GM12878 (cell line): ENCODE measurements at regions not wholly inside any gene's neighbourhood (a gene's known extent, or its start where the extent isn't known, plus 50 kb on each side); places are given as distances from the start of the nearest gene placed in this dataset.
"Not testable (repeated sequence)": the region's sequence is repeated elsewhere in the genome, so short reads cannot be mapped to it uniquely, and the experiment has no call there.

Experiments used
- ATAC-seq: fragments of 200-7000 bp; cut with Tn5 transposase; 3 replicates; pipeline ENCODE4 v1.9.1; 2020; ENCODE audit warnings: mild to moderate bottlenecking, moderate library complexity
- BruUV-seq: library from RNA; stranded (reverse); fragments of 400-500 nt; replicated peaks from 2 replicates; lab custom pipeline; 2021; lab: Mats Ljungman, UMichigan
- CTCF ChIA-PET: fragments of 300-600 bp; sonication (Branson Sonifier 250); formaldehyde crosslinking; extraction: SDS; loops from one replicate; lab custom pipeline; 2021; ENCODE audit warnings: inconsistent platforms; lab: Yijun Ruan, JAX
- POLR2A ChIA-PET: fragments of 350-600 bp; formaldehyde crosslinking; extraction: SDS; loops from one replicate; lab custom pipeline; 2021; ENCODE audit warnings: inconsistent platforms; lab: Charles Lee
- RAD21 ChIA-PET: fragments of 300-600 bp; sonication (Branson Sonifier 250); formaldehyde crosslinking; loops from one replicate; lab custom pipeline; 2023; ENCODE audit warnings: antibody characterized with exemption; ENCODE audit not compliant: unreplicated experiment; lab: Charles Lee
- SMC1A ChIA-PET: fragments of 300-600 bp; sonication (Branson Sonifier 250); formaldehyde crosslinking; loops from one replicate; lab custom pipeline; 2023; ENCODE audit not compliant: unreplicated experiment, uncharacterized antibody; lab: Charles Lee
- DNase-seq: peaks from one replicate; pipeline ENCODE4 v3.0.0-alpha.2; 2011; ENCODE audit warnings: low read depth, low spot score
- FAIRE-seq: peaks from 3 replicates; lab custom pipeline; 2011; peaks lifted over from hg19 to GRCh38; lab: Jason Lieb, UNC
- H2AFZ ChIP-seq: 2 replicates; pipeline ENCODE4 v1.6.0; 2011; ENCODE audit warnings: low read depth, low read length, control low read depth; ENCODE audit not compliant: control insufficient read depth
- H3K27ac ChIP-seq: 2 replicates; pipeline ENCODE4 v1.5.1; 2011; ENCODE audit warnings: control low read depth; ENCODE audit not compliant: control insufficient read depth, insufficient read depth
- H3K27me3 ChIP-seq, 2 experiments: replicated peaks in 1 of 2; 2 replicates each; pipeline versions ENCODE4 v1.6.0 to v1.6.1; 2011; ENCODE audit warnings: low read length in 1 of 2; ENCODE audit not compliant: control insufficient read depth in 2 of 2, insufficient read depth in 2 of 2
- H3K36me3 ChIP-seq, 2 experiments: 2 replicates each; pipeline ENCODE4 v1.5.1; 2011; ENCODE audit warnings: low read length in 1 of 2; ENCODE audit not compliant: control insufficient read depth in 2 of 2, insufficient read depth in 2 of 2
- H3K4me1 ChIP-seq: 2 replicates; pipeline ENCODE4 v1.6.1; 2011; ENCODE audit warnings: mild to moderate bottlenecking, low read length, moderate library complexity, mixed read lengths; ENCODE audit not compliant: control insufficient read depth, insufficient read depth
- H3K4me2 ChIP-seq: 2 replicates; pipeline ENCODE4 v1.6.0; 2011; ENCODE audit warnings: control low read depth; ENCODE audit not compliant: control insufficient read depth, insufficient read depth
- H3K4me3 ChIP-seq: fragments of 200-600 bp; sonication (generic); 2 replicates; pipeline ENCODE4 v1.5.1; 2016
- H3K79me2 ChIP-seq: 2 replicates; pipeline ENCODE4 v1.6.0; 2011; ENCODE audit warnings: low read length; ENCODE audit not compliant: control insufficient read depth, insufficient read depth
- H3K9ac ChIP-seq: 2 replicates; pipeline ENCODE4 v1.8.0; 2011; ENCODE audit warnings: low read length, control low read depth, mixed read lengths; ENCODE audit not compliant: control insufficient read depth, insufficient read depth
- H3K9me3 ChIP-seq: replicated peaks from 3 replicates; pipeline ENCODE4 v1.5.1; 2011; ENCODE audit warnings: mild to moderate bottlenecking, low read length; ENCODE audit not compliant: control insufficient read depth, insufficient read depth
- H4K20me1 ChIP-seq: 2 replicates; pipeline ENCODE4 v1.6.0; 2011; ENCODE audit not compliant: control insufficient read depth, insufficient read depth
- BCL11A ChIP-seq: IDR thresholded peaks from 2 replicates; pipeline ENCODE4 v1.6.1; 2011; ENCODE audit warnings: low read depth, low read length
- NBN ChIP-seq: fragments of 450-650 bp; IDR thresholded peaks from 2 replicates; pipeline ENCODE4 v1.6.1; 2016
- NR2C1 ChIP-seq: fragments of 450-650 bp; IDR thresholded peaks from 2 replicates; pipeline ENCODE4 v1.6.1; 2017; ENCODE audit warnings: antibody characterized with exemption, mild to moderate bottlenecking, moderate library complexity
- SMAD5 ChIP-seq: IDR thresholded peaks from 2 replicates; pipeline ENCODE4 v1.6.1; 2016; ENCODE audit warnings: antibody characterized with exemption, low read depth
- SRF ChIP-seq, 2 experiments: IDR thresholded peaks; 2 replicates each; pipeline ENCODE4 v1.6.1; 2011; ENCODE audit warnings: low read depth in 2 of 2, low read length in 2 of 2, mild to moderate bottlenecking in 1 of 2, moderate library complexity in 1 of 2
- WGBS: methylation state at CpG from one replicate; pipeline ENCODE4 v1.1.6; 2016; ENCODE audit warnings: low lambda C conversion rate; ENCODE audit not compliant: insufficient replicate concordance, insufficient coverage; ENCODE audit errors: missing lambda C conversion rate; 5-methylcytosine and 5-hydroxymethylcytosine counted together
- in situ Hi-C: fragments of 300-500 bp; cut with MboI; formaldehyde crosslinking; loops from 9 replicates; pipeline ENCODE4 v1.14.3; 2018; ENCODE audit warnings: mixed read lengths
- intact Hi-C: fragments of 100-400 bp; cut with micrococcal nuclease; formaldehyde crosslinking; loops from one replicate; pipeline ENCODE4 v1.14.2; 2022; ENCODE audit not compliant: unreplicated experiment
- TF ChIP-seq, protein P1 (sequence below): IDR thresholded peaks from 2 replicates; pipeline ENCODE4 v1.6.1; 2012; ENCODE audit warnings: low read depth, low read length, improper control_type of control experiment
- TF ChIP-seq, protein P2 (sequence below): fragments of 450-650 bp; IDR thresholded peaks from 2 replicates; pipeline ENCODE4 v1.6.1; 2016; ENCODE audit warnings: mild to moderate bottlenecking, moderate library complexity, borderline replicate concordance
- TF ChIP-seq, protein P3 (sequence below), 3 experiments: IDR thresholded peaks in 2 of 3; conservative IDR thresholded peaks in 1 of 3; 2 replicates each; pipeline ENCODE4 v1.5.1; 2011; ENCODE audit warnings: low read depth in 3 of 3, low read length in 3 of 3, mild to moderate bottlenecking in 3 of 3, control low read depth in 2 of 3, moderate library complexity in 2 of 3, inconsistent platforms in 1 of 3, mixed read lengths in 1 of 3; ENCODE audit not compliant: control insufficient read depth in 2 of 3, insufficient read depth in 1 of 3; ENCODE audit errors: extremely low read depth in 1 of 3

DNA sequence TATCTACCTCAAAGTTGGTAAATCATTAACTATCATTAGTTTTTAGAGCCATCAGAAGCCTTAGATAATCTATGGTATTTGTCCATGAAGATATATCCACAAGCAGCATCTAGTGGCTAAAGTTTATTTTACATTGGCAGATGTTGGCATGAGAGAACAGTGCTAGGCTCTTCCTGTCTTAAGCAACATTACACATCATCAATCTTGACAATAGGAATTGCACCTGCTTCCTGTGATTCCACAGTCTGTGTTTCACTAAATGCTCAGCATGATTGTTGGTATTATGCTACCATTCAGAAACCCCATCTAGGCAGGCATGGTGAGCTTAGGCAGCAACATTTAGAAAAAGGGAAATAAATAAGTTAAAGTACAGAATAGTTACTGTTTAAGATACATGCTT, 246.6 kb downstream of the SLCO4C1 start (continued):
- no peak for TF ChIP-seq NR2C1

DNA sequence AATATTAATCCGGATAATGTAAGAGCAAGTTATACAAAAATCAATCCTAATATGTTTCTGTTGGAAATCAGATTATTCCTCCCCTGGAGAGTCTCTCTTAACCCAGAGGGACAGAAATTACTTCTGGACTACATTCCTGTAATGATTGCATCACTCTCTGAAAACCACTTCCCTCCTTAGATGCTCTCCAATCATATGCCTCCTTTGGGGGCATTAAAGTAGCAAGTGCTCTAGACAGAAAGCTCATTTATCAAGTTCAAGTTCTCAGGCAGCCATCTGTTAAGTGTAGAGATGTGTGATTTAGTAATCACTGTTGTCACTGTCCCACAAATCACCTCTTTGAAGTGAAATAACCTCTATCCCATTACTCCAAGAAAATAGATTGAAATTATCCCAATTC, 247.1 kb downstream of the SLCO4C1 start:
- ATAC-seq (no peak), DNase-seq (no peak), FAIRE-seq (no peak)
- Histone ChIP-seq H3K4me1 (no peaks in the 10 kb centered on the region), H3K27ac (no peak overlapping the region), H3K9me3 (no peaks in the 10 kb centered on the region), H3K4me2 (no peak overlapping the region), H3K9ac (no peak overlapping the region), H3K4me3 (no peak overlapping the region), H3K79me2 (no peaks in the 10 kb centered on the region), H3K36me3 (no peaks in the 10 kb centered on the region), H2AFZ (no peak overlapping the region), H4K20me1 (no peaks in the 10 kb centered on the region), H3K27me3 (no peaks in the 10 kb centered on the region)
- SMC1A ChIA-PET = no interaction called here
- POLR2A ChIA-PET = no interaction called here
- RAD21 ChIA-PET = no interaction called here
- CTCF ChIA-PET = no interaction called here
- TF ChIP-seq BCL11A = no peak
- no peak for TF ChIP-seq SRF (IDR thresholded peaks at IDR 0.05; ENCODE audit: low read depth in 2 of 2, low read length in 2 of 2)
- TF ChIP-seq, protein P1, sequence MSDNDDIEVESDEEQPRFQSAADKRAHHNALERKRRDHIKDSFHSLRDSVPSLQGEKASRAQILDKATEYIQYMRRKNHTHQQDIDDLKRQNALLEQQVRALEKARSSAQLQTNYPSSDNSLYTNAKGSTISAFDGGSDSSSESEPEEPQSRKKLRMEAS = no peak
- no peak for TF ChIP-seq NBN
- TF ChIP-seq SMAD5 = no peak
- TF ChIP-seq, protein P2, sequence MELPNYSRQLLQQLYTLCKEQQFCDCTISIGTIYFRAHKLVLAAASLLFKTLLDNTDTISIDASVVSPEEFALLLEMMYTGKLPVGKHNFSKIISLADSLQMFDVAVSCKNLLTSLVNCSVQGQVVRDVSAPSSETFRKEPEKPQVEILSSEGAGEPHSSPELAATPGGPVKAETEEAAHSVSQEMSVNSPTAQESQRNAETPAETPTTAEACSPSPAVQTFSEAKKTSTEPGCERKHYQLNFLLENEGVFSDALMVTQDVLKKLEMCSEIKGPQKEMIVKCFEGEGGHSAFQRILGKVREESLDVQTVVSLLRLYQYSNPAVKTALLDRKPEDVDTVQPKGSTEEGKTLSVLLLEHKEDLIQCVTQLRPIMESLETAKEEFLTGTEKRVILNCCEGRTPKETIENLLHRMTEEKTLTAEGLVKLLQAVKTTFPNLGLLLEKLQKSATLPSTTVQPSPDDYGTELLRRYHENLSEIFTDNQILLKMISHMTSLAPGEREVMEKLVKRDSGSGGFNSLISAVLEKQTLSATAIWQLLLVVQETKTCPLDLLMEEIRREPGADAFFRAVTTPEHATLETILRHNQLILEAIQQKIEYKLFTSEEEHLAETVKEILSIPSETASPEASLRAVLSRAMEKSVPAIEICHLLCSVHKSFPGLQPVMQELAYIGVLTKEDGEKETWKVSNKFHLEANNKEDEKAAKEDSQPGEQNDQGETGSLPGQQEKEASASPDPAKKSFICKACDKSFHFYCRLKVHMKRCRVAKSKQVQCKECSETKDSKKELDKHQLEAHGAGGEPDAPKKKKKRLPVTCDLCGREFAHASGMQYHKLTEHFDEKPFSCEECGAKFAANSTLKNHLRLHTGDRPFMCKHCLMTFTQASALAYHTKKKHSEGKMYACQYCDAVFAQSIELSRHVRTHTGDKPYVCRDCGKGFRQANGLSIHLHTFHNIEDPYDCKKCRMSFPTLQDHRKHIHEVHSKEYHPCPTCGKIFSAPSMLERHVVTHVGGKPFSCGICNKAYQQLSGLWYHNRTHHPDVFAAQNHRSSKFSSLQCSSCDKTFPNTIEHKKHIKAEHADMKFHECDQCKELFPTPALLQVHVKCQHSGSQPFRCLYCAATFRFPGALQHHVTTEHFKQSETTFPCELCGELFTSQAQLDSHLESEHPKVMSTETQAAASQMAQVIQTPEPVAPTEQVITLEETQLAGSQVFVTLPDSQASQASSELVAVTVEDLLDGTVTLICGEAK = no peak
- TF ChIP-seq, protein P3, sequence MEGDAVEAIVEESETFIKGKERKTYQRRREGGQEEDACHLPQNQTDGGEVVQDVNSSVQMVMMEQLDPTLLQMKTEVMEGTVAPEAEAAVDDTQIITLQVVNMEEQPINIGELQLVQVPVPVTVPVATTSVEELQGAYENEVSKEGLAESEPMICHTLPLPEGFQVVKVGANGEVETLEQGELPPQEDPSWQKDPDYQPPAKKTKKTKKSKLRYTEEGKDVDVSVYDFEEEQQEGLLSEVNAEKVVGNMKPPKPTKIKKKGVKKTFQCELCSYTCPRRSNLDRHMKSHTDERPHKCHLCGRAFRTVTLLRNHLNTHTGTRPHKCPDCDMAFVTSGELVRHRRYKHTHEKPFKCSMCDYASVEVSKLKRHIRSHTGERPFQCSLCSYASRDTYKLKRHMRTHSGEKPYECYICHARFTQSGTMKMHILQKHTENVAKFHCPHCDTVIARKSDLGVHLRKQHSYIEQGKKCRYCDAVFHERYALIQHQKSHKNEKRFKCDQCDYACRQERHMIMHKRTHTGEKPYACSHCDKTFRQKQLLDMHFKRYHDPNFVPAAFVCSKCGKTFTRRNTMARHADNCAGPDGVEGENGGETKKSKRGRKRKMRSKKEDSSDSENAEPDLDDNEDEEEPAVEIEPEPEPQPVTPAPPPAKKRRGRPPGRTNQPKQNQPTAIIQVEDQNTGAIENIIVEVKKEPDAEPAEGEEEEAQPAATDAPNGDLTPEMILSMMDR (IDR thresholded peaks at IDR 0.05 in 2 of 3, conservative IDR thresholded peaks at IDR 0.05 in 1 of 3; ENCODE audit: control insufficient read depth in 2 of 3, extremely low read depth in 1 of 3, insufficient read depth in 1 of 3, low read depth in 3 of 3, low read length in 3 of 3) = no peak
- no TSS peak for BruUV-seq
- WGBS = 33% methylated on average over 1 of the region's 1 CpG
- in situ Hi-C loops = no loop called here
- intact Hi-C loops = no loop called here

DNA sequence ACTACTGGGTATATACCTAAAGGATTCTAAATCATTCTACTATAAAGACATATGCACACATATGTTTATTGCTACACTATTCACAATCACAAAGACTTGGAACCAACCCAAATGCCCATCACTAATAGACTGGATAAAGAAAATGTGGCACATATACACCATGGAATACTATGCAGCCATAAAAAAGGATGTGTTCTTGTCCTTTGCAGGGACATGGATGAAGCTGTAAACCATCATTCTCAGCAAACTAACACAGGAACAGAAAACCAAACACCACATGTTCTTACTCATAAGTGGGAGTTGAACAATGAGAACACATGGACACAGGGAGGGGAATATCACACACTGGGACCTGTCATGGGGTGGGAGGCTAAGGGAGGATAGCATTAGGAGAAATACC, 249.0 kb downstream of the SLCO4C1 start:
- RAD21 ChIA-PET, DNase-seq, H3K9ac ChIP-seq, FAIRE-seq, BruUV-seq, H4K20me1 ChIP-seq, H3K79me2 ChIP-seq, H2AFZ ChIP-seq, H3K36me3 ChIP-seq, CTCF ChIA-PET, in situ Hi-C loops, SMC1A ChIA-PET, ATAC-seq, H3K4me1 ChIP-seq, H3K27me3 ChIP-seq, H3K9me3 ChIP-seq, H3K4me2 ChIP-seq, intact Hi-C loops, POLR2A ChIA-PET, H3K4me3 ChIP-seq, H3K27ac ChIP-seq: not testable (repeated sequence)
